ENCODE measurements at regions not wholly inside any gene's neighbourhood (a gene's known extent, or its start where the extent isn't known, plus 50 kb on each side); places are given as distances from the start of the nearest gene placed in this dataset.

DNA sequence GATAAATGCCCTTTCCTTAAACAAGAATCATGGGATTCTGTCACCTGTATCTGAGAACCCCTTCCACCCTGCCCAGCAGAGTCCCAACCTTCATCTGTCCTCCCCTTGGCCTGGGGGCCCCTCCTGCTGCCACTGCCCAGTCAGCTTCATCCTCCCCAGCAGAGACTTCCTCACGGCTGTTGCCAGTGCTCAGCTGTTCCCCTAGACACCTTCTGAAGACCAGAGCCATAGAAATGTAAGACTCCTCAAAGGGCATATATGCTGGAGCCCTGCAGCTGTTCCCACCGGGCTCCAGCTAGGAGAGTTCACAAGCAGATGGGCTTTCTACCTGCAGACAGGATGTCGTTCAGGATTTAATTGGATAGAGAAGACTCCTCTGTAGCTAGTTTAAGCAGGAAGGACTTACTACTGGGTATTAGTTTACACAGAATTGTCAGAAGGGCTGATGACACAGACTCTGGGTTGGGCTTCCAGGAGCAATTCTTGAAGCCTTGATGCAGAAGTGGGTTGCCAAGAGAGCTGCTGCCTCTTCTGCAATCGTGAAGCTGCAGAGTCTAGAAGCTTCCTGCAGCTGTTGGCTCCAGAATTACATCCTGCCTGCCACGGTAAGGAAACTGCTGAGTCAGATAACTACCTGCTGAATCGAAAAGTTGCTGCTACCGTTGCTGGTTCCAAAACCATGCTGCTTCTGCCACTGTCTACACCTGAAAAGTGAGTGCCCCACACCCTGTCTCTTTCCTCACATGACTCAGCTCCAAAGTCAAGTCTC, 57.1 kb upstream of the MLN start:
- no peak overlapping the region for H3K4me3 ChIP-seq
- no peak overlapping the region for H3K27ac ChIP-seq
- no peak overlapping the region for H3K4me2 ChIP-seq
- H3K36me3 ChIP-seq, result no peaks in the 10 kb centered on the region
- no peak overlapping the region for H3K9ac ChIP-seq
- H3K9me3 ChIP-seq, result no peaks in the 10 kb centered on the region
- no peak for TF ChIP-seq Cebpa-rat (IDR thresholded peaks at IDR 0.05)
- H4K20me1 ChIP-seq, result peaks cover 40% of the 10 kb centered on the region
- peaks cover 29% of the 10 kb centered on the region for H3K4me1 ChIP-seq
- H3K27me3 ChIP-seq, result peaks cover 59% of the 10 kb centered on the region

DNA sequence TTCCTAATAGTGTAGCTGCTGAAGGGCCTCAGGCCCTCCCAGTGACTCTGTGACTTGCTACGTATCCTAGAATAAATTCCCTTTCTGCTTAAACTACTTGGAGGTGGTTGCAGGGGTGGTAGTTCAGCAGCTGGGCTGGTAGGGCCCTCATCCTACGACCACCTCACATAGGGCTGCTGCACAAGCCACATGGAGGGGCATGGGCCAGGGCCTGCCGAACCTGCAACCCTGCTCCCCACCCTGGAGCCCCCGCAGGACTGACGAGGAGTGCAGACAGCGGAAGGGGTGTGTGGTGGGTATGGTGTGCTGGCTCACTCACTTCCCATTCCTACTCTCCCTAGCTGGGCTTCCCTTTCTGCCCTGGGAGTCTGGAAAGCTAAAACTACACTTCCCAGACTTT, 56.2 kb upstream of the MLN start:
- Histone ChIP-seq H3K4me3 (no peak overlapping the region), H4K20me1 (peaks cover 49% of the 10 kb centered on the region), H3K36me3 (no peaks in the 10 kb centered on the region), H3K27ac (no peak overlapping the region), H3K4me1 (peaks cover 31% of the 10 kb centered on the region), H3K9me3 (no peaks in the 10 kb centered on the region), H3K9ac (no peak overlapping the region), H3K4me2 (no peak overlapping the region), H3K27me3 (peaks cover 68% of the 10 kb centered on the region)
- no peak for TF ChIP-seq Cebpa-rat (IDR thresholded peaks at IDR 0.05)

GRCh38 chr6:33858804-33859505, 55.2 kb upstream of the MLN start:
- peaks cover 79% of the 10 kb centered on the region for H3K27me3 ChIP-seq
- H3K4me3 ChIP-seq, result no peak overlapping the region
- no peak overlapping the region for H3K9ac ChIP-seq
- TF ChIP-seq Cebpa-rat (IDR thresholded peaks at IDR 0.05), result no peak
- peaks cover 31% of the 10 kb centered on the region for H3K4me1 ChIP-seq
- no peak overlapping the region for H3K27ac ChIP-seq
- H3K9me3 ChIP-seq, result no peaks in the 10 kb centered on the region
- H3K36me3 ChIP-seq, result no peaks in the 10 kb centered on the region
- peaks cover 60% of the 10 kb centered on the region for H4K20me1 ChIP-seq
- H3K4me2 ChIP-seq, result no peak overlapping the region

GRCh38 chr6:33857932-33858475, 54.2 kb upstream of the MLN start:
- Histone ChIP-seq H3K27ac (no peak overlapping the region), H4K20me1 (peaks cover 64% of the 10 kb centered on the region), H3K27me3 (peaks cover 88% of the 10 kb centered on the region), H3K4me2 (peak overlapping the region; percentile 79), H3K9me3 (no peaks in the 10 kb centered on the region), H3K9ac (no peak overlapping the region), H3K36me3 (no peaks in the 10 kb centered on the region), H3K4me1 (peaks cover 31% of the 10 kb centered on the region), H3K4me3 (no peak overlapping the region)
- no peak for TF ChIP-seq Cebpa-rat (IDR thresholded peaks at IDR 0.05)

DNA sequence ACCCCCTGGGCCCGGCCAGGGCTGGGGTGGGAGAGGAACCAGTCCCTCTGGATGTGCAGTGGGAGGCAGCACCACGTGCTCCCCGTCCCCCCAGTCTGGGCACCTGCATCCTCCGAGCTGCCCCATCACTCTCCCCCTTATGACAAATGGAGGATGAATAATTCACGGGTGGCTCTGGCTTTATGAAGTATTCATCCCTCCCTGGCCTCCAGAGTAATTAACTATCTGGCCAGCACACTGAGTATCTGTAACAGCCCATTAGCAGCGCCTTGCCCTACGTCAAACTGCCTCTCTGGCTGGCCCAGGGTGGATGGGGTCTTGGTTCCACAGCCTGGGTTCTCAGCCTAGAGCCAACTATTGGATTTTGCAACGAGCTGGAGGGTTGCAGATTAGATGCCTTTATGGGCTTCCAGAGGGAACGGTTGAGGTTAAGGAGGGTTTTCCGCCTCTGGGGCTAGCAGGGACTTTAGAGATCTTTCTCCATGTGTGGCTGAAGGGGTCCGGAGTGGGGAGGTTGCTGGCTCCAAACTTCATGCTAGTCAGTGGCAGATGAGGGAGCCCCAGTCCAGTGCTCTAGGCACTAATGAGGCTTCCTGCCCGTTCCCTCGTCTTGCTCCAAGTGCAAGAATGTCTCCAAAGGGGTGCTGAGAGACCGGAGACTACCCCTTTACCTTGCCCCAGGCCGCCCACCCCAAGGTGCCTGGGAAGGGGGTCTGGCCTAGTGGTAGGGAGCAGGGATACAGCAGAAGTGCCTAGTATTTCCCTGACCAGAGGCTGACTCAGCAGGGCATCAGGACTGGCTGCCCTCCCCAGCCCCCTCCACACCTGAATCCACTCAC, 53.5 kb upstream of the MLN start:
- no peaks in the 10 kb centered on the region for H3K9me3 ChIP-seq
- TF ChIP-seq Cebpa-rat (IDR thresholded peaks at IDR 0.05), result no peak
- H3K27me3 ChIP-seq, result peaks cover 95% of the 10 kb centered on the region
- H3K4me2 ChIP-seq, result peak overlapping the region; percentile 79
- peaks cover 69% of the 10 kb centered on the region for H4K20me1 ChIP-seq
- no peak overlapping the region for H3K9ac ChIP-seq
- H3K36me3 ChIP-seq, result no peaks in the 10 kb centered on the region
- H3K4me1 ChIP-seq, result peaks cover 31% of the 10 kb centered on the region
- H3K4me3 ChIP-seq, result no peak overlapping the region
- no peak overlapping the region for H3K27ac ChIP-seq

DNA sequence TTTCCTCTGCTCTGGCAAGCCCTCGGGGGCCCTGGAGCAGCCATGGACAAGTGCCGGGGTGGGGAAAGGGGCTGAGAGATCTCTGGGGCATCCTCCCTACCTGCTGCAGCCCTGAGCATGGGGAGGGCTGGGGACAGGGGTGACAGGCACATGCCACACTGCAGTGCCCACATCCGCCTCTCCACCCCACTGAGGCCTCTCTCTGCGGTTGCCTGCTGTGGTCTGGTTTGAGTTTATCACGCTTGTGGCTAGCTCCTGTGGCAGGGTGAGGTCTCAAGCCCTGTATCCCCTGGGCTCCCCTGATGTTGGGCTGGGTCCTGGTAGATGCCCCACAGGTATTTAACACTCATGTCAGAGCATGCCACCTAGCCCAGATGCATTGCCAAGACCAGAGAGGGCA, 52.9 kb upstream of the MLN start:
- H3K36me3 ChIP-seq, result no peaks in the 10 kb centered on the region
- H3K27me3 ChIP-seq, result peaks cover 95% of the 10 kb centered on the region
- no peak overlapping the region for H3K27ac ChIP-seq
- no peak for TF ChIP-seq Cebpa-rat (IDR thresholded peaks at IDR 0.05)
- H3K9me3 ChIP-seq, result no peaks in the 10 kb centered on the region
- peaks cover 31% of the 10 kb centered on the region for H3K4me1 ChIP-seq
- peak overlapping the region; percentile 79 for H3K4me2 ChIP-seq
- peaks cover 69% of the 10 kb centered on the region for H4K20me1 ChIP-seq
- H3K4me3 ChIP-seq, result no peak overlapping the region
- H3K9ac ChIP-seq, result no peak overlapping the region

DNA sequence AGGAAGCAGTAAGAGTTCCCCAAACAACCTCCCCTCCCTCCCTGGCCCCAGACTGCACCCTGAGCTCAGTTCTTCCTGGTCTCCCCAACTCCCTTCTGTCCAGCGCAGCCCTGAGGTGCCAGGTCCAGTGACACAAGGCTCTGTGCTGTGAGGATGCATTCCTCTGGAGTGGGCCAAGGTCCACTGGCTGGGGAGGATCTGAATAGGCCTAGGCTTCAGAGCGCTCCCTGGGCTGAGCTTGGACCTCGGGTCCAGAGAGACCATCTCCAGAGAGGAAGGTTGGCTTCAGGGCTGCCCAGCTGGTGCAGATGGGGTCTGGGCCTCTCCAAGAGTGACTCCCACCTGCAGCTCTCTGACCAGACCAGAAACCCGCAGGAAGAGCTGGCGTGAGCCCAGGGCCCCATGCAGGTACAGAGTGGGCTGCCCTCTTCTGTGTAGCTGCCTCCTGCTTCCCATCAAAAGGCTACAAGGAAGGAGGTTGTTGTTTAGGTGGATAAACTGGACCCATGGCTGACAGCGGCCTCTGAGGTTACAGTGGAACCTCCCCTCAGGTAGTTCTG, 52.3 kb upstream of the MLN start:
- H3K4me2 ChIP-seq, result peak overlapping the region; percentile 79
- peaks cover 90% of the 10 kb centered on the region for H3K27me3 ChIP-seq
- TF ChIP-seq Cebpa-rat (IDR thresholded peaks at IDR 0.05), result no peak
- no peak overlapping the region for H3K27ac ChIP-seq
- no peak overlapping the region for H3K9ac ChIP-seq
- peaks cover 28% of the 10 kb centered on the region for H3K4me1 ChIP-seq
- peaks cover 69% of the 10 kb centered on the region for H4K20me1 ChIP-seq
- no peaks in the 10 kb centered on the region for H3K9me3 ChIP-seq
- H3K4me3 ChIP-seq, result no peak overlapping the region
- no peaks in the 10 kb centered on the region for H3K36me3 ChIP-seq

DNA sequence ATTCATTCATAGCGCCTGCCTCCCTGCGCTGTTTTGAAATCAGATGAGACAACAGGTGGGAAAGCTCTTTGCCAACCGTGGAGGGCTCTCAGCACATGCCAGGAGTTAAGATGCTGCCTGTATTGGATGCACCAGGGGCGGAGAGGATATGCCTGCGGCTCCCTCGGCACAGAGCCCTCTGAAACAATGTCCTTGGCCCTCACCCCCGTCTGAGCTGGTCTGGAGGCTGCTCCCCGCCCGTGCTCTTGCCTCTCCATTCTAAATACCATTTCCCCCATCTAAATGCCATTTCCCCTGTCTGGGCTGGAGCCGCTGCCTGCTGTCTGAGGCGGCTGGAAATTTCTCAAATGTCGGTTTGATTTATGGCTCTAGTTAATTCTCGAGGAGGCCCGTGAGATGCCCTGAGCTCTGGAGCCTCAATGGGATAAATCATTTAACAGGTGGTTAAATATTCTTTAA, 50.8 kb upstream of the MLN start:
- H4K20me1 ChIP-seq, result peaks cover 66% of the 10 kb centered on the region
- H3K27ac ChIP-seq, result no peak overlapping the region
- no peak overlapping the region for H3K9ac ChIP-seq
- H3K4me2 ChIP-seq, result no peak overlapping the region
- peaks cover 25% of the 10 kb centered on the region for H3K4me1 ChIP-seq
- no peaks in the 10 kb centered on the region for H3K9me3 ChIP-seq
- H3K36me3 ChIP-seq, result no peaks in the 10 kb centered on the region
- H3K4me3 ChIP-seq, result no peak overlapping the region
- H3K27me3 ChIP-seq, result peaks cover 75% of the 10 kb centered on the region
- no peak for TF ChIP-seq Cebpa-rat (IDR thresholded peaks at IDR 0.05)

DNA sequence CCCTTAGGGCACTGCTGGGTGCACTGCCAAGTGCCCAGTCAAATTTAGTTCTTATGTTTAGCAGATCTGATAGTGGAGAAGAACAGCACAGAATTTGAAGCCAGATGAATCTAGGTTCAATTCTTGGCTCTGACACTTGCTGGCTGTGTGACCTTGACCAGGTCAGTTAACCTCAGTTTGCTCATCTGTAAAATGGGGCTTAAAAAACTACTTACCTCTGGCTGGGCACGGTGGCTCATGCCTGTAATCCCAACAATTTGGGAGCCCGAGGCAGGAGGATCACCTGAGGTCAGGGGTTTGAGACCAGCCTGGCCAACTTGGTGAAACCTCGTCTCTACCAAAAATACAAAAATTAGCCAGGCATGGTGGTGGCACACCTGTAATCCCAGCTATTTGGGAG, 49.9 kb upstream of the MLN start:
- Histone ChIP-seq H3K4me1 (peaks cover 25% of the 10 kb centered on the region), H3K4me2 (no peak overlapping the region), H3K36me3 (no peaks in the 10 kb centered on the region), H4K20me1 (peaks cover 64% of the 10 kb centered on the region), H3K9me3 (no peaks in the 10 kb centered on the region), H3K9ac (no peak overlapping the region), H3K27ac (no peak overlapping the region), H3K4me3 (no peak overlapping the region), H3K27me3 (peaks cover 66% of the 10 kb centered on the region)
- no peak for TF ChIP-seq Cebpa-rat (IDR thresholded peaks at IDR 0.05)

Measured in BLaER1 (cell line).